CD14-positive monocyte (primary cell): ENCODE measurements at regions not wholly inside any gene's neighbourhood (a gene's known extent, or its start where the extent isn't known, plus 50 kb on each side); places are given as distances from the start of the nearest gene placed in this dataset.

Experiments
- DNase-seq, 3 donors: peaks; one replicate each; pipeline ENCODE4 v3.0.0-alpha.2; 2011 to 2022
- H2AFZ ChIP-seq: 2 replicates; pipeline ENCODE4 v1.6.0; 2012; ENCODE audit warnings: mild to moderate bottlenecking, low read depth, low read length, inconsistent platforms; ENCODE audit not compliant: insufficient read depth, poor library complexity, severe bottlenecking
- H3K27ac ChIP-seq, 2 donors: 1 replicate in 1 of 2; 2 replicates in 1 of 2; pipeline ENCODE4 v1.5.1; 2012 to 2013; ENCODE audit warnings: low read length in 2 of 2, control low read depth in 1 of 2, inconsistent platforms in 1 of 2, low read depth in 1 of 2, mild to moderate bottlenecking in 1 of 2
- H3K27me3 ChIP-seq, 2 donors: one replicate each; pipeline versions ENCODE4 v1.6.0 to v1.6.1; 2011 to 2013; ENCODE audit warnings: low read length in 2 of 2; ENCODE audit not compliant: control insufficient read depth in 2 of 2, insufficient read depth in 2 of 2
- H3K36me3 ChIP-seq, 2 donors: replicated peaks in 1 of 2; 1 replicate in 1 of 2; 2 replicates in 1 of 2; pipeline versions ENCODE4 v1.5.1 to v1.6.1; 2012 to 2013; ENCODE audit warnings: low read length in 2 of 2, control low read depth in 1 of 2, inconsistent platforms in 1 of 2, mild to moderate bottlenecking in 1 of 2; ENCODE audit not compliant: insufficient read depth in 2 of 2, control insufficient read depth in 1 of 2
- H3K4me1 ChIP-seq, 2 donors: 1 replicate in 1 of 2; 2 replicates in 1 of 2; pipeline versions ENCODE4 v1.5.1 to v1.6.1; 2012 to 2013; ENCODE audit warnings: low read length in 2 of 2, control low read depth in 1 of 2, inconsistent platforms in 1 of 2, mild to moderate bottlenecking in 1 of 2, moderate library complexity in 1 of 2; ENCODE audit not compliant: insufficient read depth in 2 of 2, control insufficient read depth in 1 of 2
- H3K4me2 ChIP-seq: replicated peaks from 2 replicates; pipeline ENCODE3; 2012; ENCODE audit warnings: low read length, moderate library complexity, mild to moderate bottlenecking; ENCODE audit not compliant: poor library complexity, severe bottlenecking; ENCODE audit errors: extremely low read depth
- H3K4me3 ChIP-seq, 3 experiments: fragments of 200-600 bp in 1 of 3; sonication (generic) in 1 of 3; replicated peaks in 1 of 3; 1 replicate in 2 of 3; 2 replicates in 1 of 3; pipeline ENCODE4 v1.5.1; 2011 to 2013; ENCODE audit warnings: low read length in 3 of 3, mild to moderate bottlenecking in 3 of 3, control low read depth in 2 of 3, low read depth in 2 of 3, inconsistent platforms in 1 of 3, moderate library complexity in 1 of 3
- H3K79me2 ChIP-seq: 2 replicates; pipeline ENCODE4 v1.6.0; 2012; ENCODE audit warnings: mild to moderate bottlenecking, control low read depth, inconsistent platforms, low read length, moderate library complexity; ENCODE audit not compliant: insufficient read depth
- H3K9ac ChIP-seq: 2 replicates; pipeline ENCODE4 v1.6.0; 2017; ENCODE audit warnings: low read length, mild to moderate bottlenecking; ENCODE audit not compliant: insufficient read depth, poor library complexity, severe bottlenecking
- H3K9me3 ChIP-seq, 2 donors: replicated peaks in 1 of 2; 1 replicate in 1 of 2; 2 replicates in 1 of 2; pipeline versions ENCODE4 v1.5.1 to v1.6.1; 2012 to 2013; ENCODE audit warnings: low read length in 2 of 2, control low read depth in 1 of 2; ENCODE audit not compliant: control insufficient read depth in 1 of 2, insufficient read depth in 1 of 2
- H4K20me1 ChIP-seq: 2 replicates; pipeline ENCODE4 v1.6.0; 2012; ENCODE audit warnings: mild to moderate bottlenecking, low read length, control low read depth, moderate library complexity; ENCODE audit not compliant: insufficient read depth
- H3K27ac Mint-ChIP-seq, 7 donors: one replicate each; pipeline ENCODE4 v1.8.0; 2020; ENCODE audit warnings: mild to moderate bottlenecking in 7 of 7, mixed read lengths in 7 of 7, moderate library complexity in 6 of 7, inconsistent platforms in 2 of 7
- H3K27me3 Mint-ChIP-seq, 3 donors: one replicate each; pipeline ENCODE4 v1.8.0; 2021 to 2022; ENCODE audit warnings: low read depth in 3 of 3, mild to moderate bottlenecking in 3 of 3, mixed read lengths in 3 of 3, moderate library complexity in 3 of 3, inconsistent platforms in 1 of 3
- H3K36me3 Mint-ChIP-seq, 2 donors: one replicate each; pipeline ENCODE4 v1.8.0; 2020; ENCODE audit warnings: mixed read lengths in 2 of 2, inconsistent platforms in 1 of 2, mild to moderate bottlenecking in 1 of 2
- H3K4me1 Mint-ChIP-seq: one replicate; pipeline ENCODE4 v1.8.0; 2020; ENCODE audit warnings: mild to moderate bottlenecking, mixed read lengths
- H3K4me3 Mint-ChIP-seq, 2 donors: one replicate each; pipeline ENCODE4 v1.8.0; 2020; ENCODE audit warnings: mild to moderate bottlenecking in 2 of 2, mixed read lengths in 2 of 2, moderate library complexity in 1 of 2
- H3K9me3 Mint-ChIP-seq, 7 donors: one replicate each; pipeline ENCODE4 v1.8.0; 2020 to 2022; ENCODE audit warnings: mixed read lengths in 7 of 7, mild to moderate bottlenecking in 6 of 7, moderate library complexity in 6 of 7, inconsistent platforms in 2 of 7
- CTCF ChIP-seq: fragments of 200-600 bp; IDR thresholded peaks from one replicate; pipeline ENCODE4 v1.8.0; 2022; ENCODE audit warnings: antibody characterized with exemption, mild to moderate bottlenecking
- WGBS: methylation state at CpG from one replicate; pipeline ENCODE4 v1.1.5; 2013; ENCODE audit warnings: missing lambda C conversion rate; ENCODE audit not compliant: insufficient coverage; 5-methylcytosine and 5-hydroxymethylcytosine counted together
- intact Hi-C, 2 donors: fragments of 100-400 bp; cut with micrococcal nuclease; formaldehyde crosslinking; loops; one replicate each; pipeline versions ENCODE4 v1.15.0 to v1.15.1; 2023

GRCh38 chr10:8349610-8350249 lies 295.2 kb downstream of the GATA3 start:
- TF ChIP-seq CTCF: no peak
- H3K4me1 Mint-ChIP-seq: no peaks in the 10 kb centered on the region

GRCh38 chr10:8350250-8350967 lies 295.9 kb downstream of the GATA3 start:
- no peak overlapping the region for H3K4me3 Mint-ChIP-seq
- no peak overlapping the region for H3K9ac ChIP-seq
- H3K36me3 Mint-ChIP-seq: no peaks in the 10 kb centered on the region
- H4K20me1 ChIP-seq: no peaks in the 10 kb centered on the region
- no peaks in the 10 kb centered on the region for H3K4me1 Mint-ChIP-seq
- H3K4me1 ChIP-seq: no peaks in the 10 kb centered on the region
- H3K27me3 Mint-ChIP-seq: no peaks in the 10 kb centered on the region
- H3K36me3 ChIP-seq: no peaks in the 10 kb centered on the region
- no peak overlapping the region for H3K27ac Mint-ChIP-seq
- H3K9me3 ChIP-seq: no peaks in the 10 kb centered on the region
- no peaks in the 10 kb centered on the region for H3K79me2 ChIP-seq
- H3K4me3 ChIP-seq: no peak overlapping the region
- no peak overlapping the region for H2AFZ ChIP-seq
- no peak overlapping the region for H3K4me2 ChIP-seq
- no peak overlapping the region for H3K27ac ChIP-seq
- no peak for TF ChIP-seq CTCF
- WGBS: no CpG with 5 or more reads among the region's 5 CpGs
- no peaks in the 10 kb centered on the region for H3K27me3 ChIP-seq
- H3K9me3 Mint-ChIP-seq: peaks cover 0 to 2% (median 0%) of the 10 kb centered on the region in 7 donors
- no peak for DNase-seq
- intact Hi-C loops: no loop called here

More at GRCh38 chr10:8349610-8350249, 295.2 kb downstream of the GATA3 start:
- Histone ChIP-seq H3K4me2 (no peak overlapping the region), H3K36me3 (no peaks in the 10 kb centered on the region), H3K9me3 (no peaks in the 10 kb centered on the region), H3K79me2 (no peaks in the 10 kb centered on the region), H3K27ac (no peak overlapping the region), H2AFZ (no peak overlapping the region), H3K4me1 (no peaks in the 10 kb centered on the region), H3K4me3 (no peak overlapping the region), H3K9ac (no peak overlapping the region), H4K20me1 (no peaks in the 10 kb centered on the region), H3K27me3 (no peaks in the 10 kb centered on the region)
- Mint-ChIP-seq H3K27ac (no peak overlapping the region), H3K4me3 (no peak overlapping the region), H3K9me3 (peaks cover 0 to 2% (median 0%) of the 10 kb centered on the region in 7 donors), H3K27me3 (no peaks in the 10 kb centered on the region), H3K36me3 (no peaks in the 10 kb centered on the region)
- WGBS: 89% methylated on average over 2 of the region's 10 CpGs
- intact Hi-C loops: no loop called here
- no peak for DNase-seq
